PC-3 (cell line): ENCODE measurements at regions not wholly inside any gene's neighbourhood (a gene's known extent, or its start where the extent isn't known, plus 50 kb on each side); places are given as distances from the start of the nearest gene placed in this dataset.

ENCODE experiments used
- ATAC-seq: fragments of 200-7000 bp; cut with Tn5 transposase; 2 replicates; pipeline ENCODE4 v1.9.1; 2020; ENCODE audit warnings: mild to moderate bottlenecking, moderate library complexity
- BruUV-seq: library from RNA; stranded (reverse); fragments of 400-500 nt; replicated peaks from 2 replicates; lab custom pipeline; 2021; lab: Mats Ljungman, UMichigan
- CTCF ChIA-PET: fragments of 300-600 bp; sonication (Branson Sonifier 250); formaldehyde crosslinking; loops from one replicate; lab custom pipeline; 2022; ENCODE audit warnings: antibody characterized with exemption; lab: Charles Lee
- POLR2A ChIA-PET: fragments of 300-600 bp; sonication (Branson Sonifier 250); formaldehyde crosslinking; loops from one replicate; lab custom pipeline; 2022; ENCODE audit warnings: antibody characterized with exemption; ENCODE audit not compliant: unreplicated experiment; lab: Charles Lee
- DNase-seq: peaks from one replicate; pipeline ENCODE4 v3.0.0-alpha.2; 2015
- H2AFZ ChIP-seq: fragments of 300-600 bp; sonication (generic); 2 replicates; pipeline ENCODE4 v1.6.0; 2016; ENCODE audit warnings: antibody characterized with exemption, low read length
- H3F3A ChIP-seq: fragments of 300-600 bp; sonication (generic); one replicate; pipeline ENCODE4 v1.6.0; 2017; ENCODE audit warnings: antibody characterized with exemption, low read length, control low read depth, mild to moderate bottlenecking; ENCODE audit not compliant: unreplicated experiment
- H3K27ac ChIP-seq: fragments of 300-600 bp; sonication (generic); 2 replicates; pipeline ENCODE4 v1.5.1; 2016; ENCODE audit warnings: mild to moderate bottlenecking, low read length
- H3K27me3 ChIP-seq: fragments of 300-600 bp; sonication (generic); 2 replicates; pipeline ENCODE4 v1.6.1; 2016; ENCODE audit warnings: low read length, mixed read lengths
- H3K36me3 ChIP-seq: fragments of 300-600 bp; sonication (generic); 2 replicates; pipeline ENCODE4 v1.6.1; 2016; ENCODE audit warnings: low read depth, mixed run types, low read length, mixed read lengths
- H3K4me1 ChIP-seq: fragments of 300-600 bp; sonication (generic); 2 replicates; pipeline ENCODE4 v1.5.1; 2016; ENCODE audit warnings: low read length; ENCODE audit not compliant: insufficient read depth
- H3K4me2 ChIP-seq: fragments of 300-600 bp; sonication (generic); 2 replicates; pipeline ENCODE4 v1.6.0; 2016; ENCODE audit warnings: low read length
- H3K4me3 ChIP-seq: fragments of 300-600 bp; sonication (generic); 2 replicates; pipeline ENCODE4 v1.5.1; 2016; ENCODE audit warnings: mild to moderate bottlenecking, low read length, mixed read lengths
- H3K79me2 ChIP-seq: fragments of 300-600 bp; sonication (generic); 2 replicates; pipeline ENCODE4 v1.6.1; 2017; ENCODE audit warnings: low read length, mixed read lengths
- H3K9ac ChIP-seq: fragments of 300-600 bp; sonication (generic); 2 replicates; pipeline ENCODE4 v1.6.0; 2016; ENCODE audit warnings: mild to moderate bottlenecking, low read length
- H3K9me2 ChIP-seq: fragments of 300-600 bp; sonication (generic); replicated peaks from 2 replicates; pipeline ENCODE4 v1.6.1; 2016; ENCODE audit warnings: mixed run types, low read length, mixed read lengths
- H3K9me3 ChIP-seq: fragments of 300-600 bp; sonication (generic); 2 replicates; pipeline ENCODE4 v1.6.1; 2016; ENCODE audit warnings: low read length, mixed read lengths
- H4K20me1 ChIP-seq: fragments of 300-600 bp; sonication (generic); 2 replicates; pipeline ENCODE4 v1.6.1; 2016; ENCODE audit warnings: low read length, mixed read lengths
- EZH2 ChIP-seq: fragments of 300-600 bp; sonication (generic); IDR thresholded peaks from one replicate; pipeline ENCODE4 v1.6.1; 2017; ENCODE audit warnings: antibody characterized with exemption, mild to moderate bottlenecking, low read length; ENCODE audit not compliant: unreplicated experiment
- EZH2phosphoT487 ChIP-seq: fragments of 300-600 bp; sonication (generic); IDR thresholded peaks from 2 replicates; pipeline ENCODE4 v1.6.1; 2018; ENCODE audit warnings: mild to moderate bottlenecking, antibody characterized with exemption, low read length, borderline replicate concordance
- intact Hi-C: fragments of 100-400 bp; cut with micrococcal nuclease; formaldehyde crosslinking; loops from 2 replicates; pipeline ENCODE4 v1.9.0; 2023
- TF ChIP-seq, protein P1 (sequence below): fragments of 300-600 bp; sonication (generic); conservative IDR thresholded peaks from 2 replicates; pipeline ENCODE4 v1.5.1; 2017; ENCODE audit warnings: antibody characterized with exemption, low read depth, mild to moderate bottlenecking, low read length

DNA sequence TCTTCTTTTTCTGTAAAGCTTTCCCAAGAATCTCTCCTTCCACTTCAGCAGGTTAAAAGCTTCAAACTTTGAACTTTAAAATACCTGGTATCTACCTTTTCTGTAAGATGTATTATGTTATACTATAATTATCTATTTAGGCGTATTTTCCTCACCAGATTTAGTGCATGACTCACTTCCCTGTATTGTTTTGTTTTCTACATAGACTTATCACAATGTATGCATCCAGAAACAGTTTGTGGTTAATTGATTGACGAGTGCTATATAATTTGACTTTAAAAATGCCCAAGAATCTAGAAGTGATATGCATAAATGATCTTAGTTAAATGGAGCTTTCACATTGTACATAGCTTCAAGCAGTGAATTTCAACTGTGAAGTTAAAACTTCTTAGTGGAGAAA lies 473.9 kb upstream of the CDH2 start:
- Histone ChIP-seq H3K27me3 (no peaks in the 10 kb centered on the region), H3K4me3 (no peak overlapping the region), H3K4me2 (no peak overlapping the region), H3K27ac (no peak overlapping the region), H3K4me1 (no peaks in the 10 kb centered on the region; the same call in 1 of the 2 replicates), H3K9me2 (no peaks in the 10 kb centered on the region), H2AFZ (no peak overlapping the region), H3F3A (no peaks in the 10 kb centered on the region), H3K9ac (no peak overlapping the region), H3K79me2 (no peaks in the 10 kb centered on the region), H3K36me3 (no peaks in the 10 kb centered on the region), H4K20me1 (no peaks in the 10 kb centered on the region), H3K9me3 (no peaks in the 10 kb centered on the region)
- DNase-seq, result peak; percentile 9
- ChIA-PET CTCF (no interaction called here), POLR2A (interaction anchor here (0.5 kb wide), 1 partner anchor 29 kb away, joined by 3 read pairs; no protein-coding TSS in a partner anchor)
- intact Hi-C loops, result loop anchor here (10.0 kb wide), 1 partner anchor 286 kb away; no protein-coding TSS in a partner anchor
- no peak; the same call in 1 of the 2 replicates for ATAC-seq
- BruUV-seq, result no TSS peak
- TF ChIP-seq, protein P1, sequence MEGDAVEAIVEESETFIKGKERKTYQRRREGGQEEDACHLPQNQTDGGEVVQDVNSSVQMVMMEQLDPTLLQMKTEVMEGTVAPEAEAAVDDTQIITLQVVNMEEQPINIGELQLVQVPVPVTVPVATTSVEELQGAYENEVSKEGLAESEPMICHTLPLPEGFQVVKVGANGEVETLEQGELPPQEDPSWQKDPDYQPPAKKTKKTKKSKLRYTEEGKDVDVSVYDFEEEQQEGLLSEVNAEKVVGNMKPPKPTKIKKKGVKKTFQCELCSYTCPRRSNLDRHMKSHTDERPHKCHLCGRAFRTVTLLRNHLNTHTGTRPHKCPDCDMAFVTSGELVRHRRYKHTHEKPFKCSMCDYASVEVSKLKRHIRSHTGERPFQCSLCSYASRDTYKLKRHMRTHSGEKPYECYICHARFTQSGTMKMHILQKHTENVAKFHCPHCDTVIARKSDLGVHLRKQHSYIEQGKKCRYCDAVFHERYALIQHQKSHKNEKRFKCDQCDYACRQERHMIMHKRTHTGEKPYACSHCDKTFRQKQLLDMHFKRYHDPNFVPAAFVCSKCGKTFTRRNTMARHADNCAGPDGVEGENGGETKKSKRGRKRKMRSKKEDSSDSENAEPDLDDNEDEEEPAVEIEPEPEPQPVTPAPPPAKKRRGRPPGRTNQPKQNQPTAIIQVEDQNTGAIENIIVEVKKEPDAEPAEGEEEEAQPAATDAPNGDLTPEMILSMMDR, result no peak
- TF ChIP-seq EZH2, result no peak

GRCh38 chr18:28647961-28648360 lies 471.0 kb upstream of the CDH2 start:
- Histone ChIP-seq H3K36me3 (no peaks in the 10 kb centered on the region), H3K79me2 (no peaks in the 10 kb centered on the region), H3K27me3 (no peaks in the 10 kb centered on the region), H3F3A (no peaks in the 10 kb centered on the region), H3K4me2 (no peak overlapping the region), H3K4me1 (no peaks in the 10 kb centered on the region; the same call in 1 of the 2 replicates), H4K20me1 (no peaks in the 10 kb centered on the region), H2AFZ (no peak overlapping the region), H3K4me3 (no peak overlapping the region), H3K27ac (no peak overlapping the region), H3K9me2 (no peaks in the 10 kb centered on the region), H3K9me3 (no peaks in the 10 kb centered on the region), H3K9ac (no peak overlapping the region)
- CTCF ChIA-PET, result no interaction called here
- ATAC-seq (no peak), DNase-seq (no peak)
- BruUV-seq, result no TSS peak
- no peak for TF ChIP-seq EZH2
- TF ChIP-seq, protein P1, result no peak
- TF ChIP-seq EZH2phosphoT487, result no peak
- POLR2A ChIA-PET, result no interaction called here
- intact Hi-C loops, result no loop called here

DNA sequence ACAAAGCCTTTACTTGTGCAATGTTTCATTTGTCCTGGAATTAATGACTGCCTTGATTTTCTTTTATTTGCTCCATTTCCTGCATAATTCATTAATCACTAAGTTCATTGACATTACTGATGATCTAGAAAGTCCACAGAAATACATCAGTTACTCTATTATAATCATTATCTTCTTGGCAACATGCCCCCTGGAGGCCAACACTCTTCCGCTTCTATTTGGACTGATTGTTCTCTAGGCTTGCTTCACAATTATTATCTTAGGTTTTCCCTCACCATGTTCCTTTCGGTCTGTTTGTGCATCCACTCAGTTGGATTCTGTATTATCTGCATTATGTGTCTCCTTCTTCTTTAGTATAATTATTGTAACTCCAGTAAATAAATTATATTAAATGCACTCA lies 461.0 kb upstream of the CDH2 start:
- Histone ChIP-seq H3K9me3 (no peaks in the 10 kb centered on the region), H3K9me2 (no peaks in the 10 kb centered on the region), H4K20me1 (no peaks in the 10 kb centered on the region), H3K4me2 (no peak overlapping the region), H3K9ac (no peak overlapping the region), H3K4me1 (no peaks in the 10 kb centered on the region), H3K27me3 (no peaks in the 10 kb centered on the region), H3F3A (no peaks in the 10 kb centered on the region), H3K79me2 (no peaks in the 10 kb centered on the region), H3K27ac (no peak overlapping the region), H2AFZ (no peak overlapping the region), H3K36me3 (no peaks in the 10 kb centered on the region), H3K4me3 (no peak overlapping the region)
- CTCF ChIA-PET, result no interaction called here
- no peak for TF ChIP-seq EZH2
- TF ChIP-seq, protein P1, result peak; percentile 41; the same call in 1 of the 2 replicates
- no peak for ATAC-seq
- intact Hi-C loops, result no loop called here
- peak; percentile 16 for DNase-seq
- no TSS peak for BruUV-seq
- POLR2A ChIA-PET, result no interaction called here
